ENCODE measurements at regions not wholly inside any gene's neighbourhood (a gene's known extent, or its start where the extent isn't known, plus 50 kb on each side); places are given as distances from the start of the nearest gene placed in this dataset.

- no peak for DNase-seq
Observed at GRCh38 chr4:27187786-27188185, 327.1 kb downstream of the STIM2 start.

- DNase-seq: no peak
Observed at GRCh38 chr4:27189683-27190082, 329.0 kb downstream of the STIM2 start.

- no peak for DNase-seq
Observed at GRCh38 chr4:27191592-27191991, 331.0 kb downstream of the STIM2 start.

GRCh38 chr4:27194599-27195176 lies 334.0 kb downstream of the STIM2 start:
- DNase-seq: no peak

GRCh38 chr4:27198246-27198645 lies 337.6 kb downstream of the STIM2 start:
- no peak for DNase-seq

GRCh38 chr4:27198971-27199370 lies 338.3 kb downstream of the STIM2 start:
- no peak for DNase-seq

GRCh38 chr4:27206009-27206408 lies 345.4 kb downstream of the STIM2 start:
- DNase-seq: no peak

GRCh38 chr4:27210956-27211355 lies 350.3 kb downstream of the STIM2 start:
- DNase-seq: no peak

- no peak for DNase-seq
Observed at GRCh38 chr4:27214010-27214409, 353.4 kb downstream of the STIM2 start.

- DNase-seq: no peak
Observed at GRCh38 chr4:27215220-27215826, 354.7 kb downstream of the STIM2 start.

- DNase-seq: no peak
Observed at GRCh38 chr4:27217261-27217769, 356.7 kb downstream of the STIM2 start.

- DNase-seq: no peak
Observed at GRCh38 chr4:27218013-27218412, 357.4 kb downstream of the STIM2 start.

GRCh38 chr4:27223326-27223725 lies 362.7 kb downstream of the STIM2 start:
- no peak for DNase-seq

- no peak for DNase-seq
Observed at GRCh38 chr4:27233531-27233930, 372.9 kb downstream of the STIM2 start.

- DNase-seq: no peak
Observed at GRCh38 chr4:27234306-27234899, 373.8 kb downstream of the STIM2 start.

- DNase-seq: no peak
Observed at GRCh38 chr4:27239641-27240040, 379.0 kb downstream of the STIM2 start.

GRCh38 chr4:27242217-27242616 lies 381.6 kb downstream of the STIM2 start:
- DNase-seq: no peak

GRCh38 chr4:27245216-27245615 lies 384.6 kb downstream of the STIM2 start:
- no peak for DNase-seq

GRCh38 chr4:27248829-27249228 lies 388.2 kb downstream of the STIM2 start:
- no peak for DNase-seq

- no peak for DNase-seq
Observed at GRCh38 chr4:27251771-27252170, 391.1 kb downstream of the STIM2 start.

- DNase-seq: no peak
Observed at GRCh38 chr4:27267339-27267969, 406.8 kb downstream of the STIM2 start.

- no peak for DNase-seq
Observed at GRCh38 chr4:27267970-27268355, 407.3 kb downstream of the STIM2 start.

- DNase-seq: no peak
Observed at GRCh38 chr4:27270435-27270834, 409.8 kb downstream of the STIM2 start.

- no peak for DNase-seq
Observed at GRCh38 chr4:27271555-27271954, 410.9 kb downstream of the STIM2 start.

All from right kidney (tissue), 1 donor.